ENCODE measurements at regions not wholly inside any gene's neighbourhood (a gene's known extent, or its start where the extent isn't known, plus 50 kb on each side); places are given as distances from the start of the nearest gene placed in this dataset.

- no peak for DNase-seq
These were observed 64.6 kb downstream of the LINC01488 start for GRCh38 chr11:69545976-69546617.

DNA sequence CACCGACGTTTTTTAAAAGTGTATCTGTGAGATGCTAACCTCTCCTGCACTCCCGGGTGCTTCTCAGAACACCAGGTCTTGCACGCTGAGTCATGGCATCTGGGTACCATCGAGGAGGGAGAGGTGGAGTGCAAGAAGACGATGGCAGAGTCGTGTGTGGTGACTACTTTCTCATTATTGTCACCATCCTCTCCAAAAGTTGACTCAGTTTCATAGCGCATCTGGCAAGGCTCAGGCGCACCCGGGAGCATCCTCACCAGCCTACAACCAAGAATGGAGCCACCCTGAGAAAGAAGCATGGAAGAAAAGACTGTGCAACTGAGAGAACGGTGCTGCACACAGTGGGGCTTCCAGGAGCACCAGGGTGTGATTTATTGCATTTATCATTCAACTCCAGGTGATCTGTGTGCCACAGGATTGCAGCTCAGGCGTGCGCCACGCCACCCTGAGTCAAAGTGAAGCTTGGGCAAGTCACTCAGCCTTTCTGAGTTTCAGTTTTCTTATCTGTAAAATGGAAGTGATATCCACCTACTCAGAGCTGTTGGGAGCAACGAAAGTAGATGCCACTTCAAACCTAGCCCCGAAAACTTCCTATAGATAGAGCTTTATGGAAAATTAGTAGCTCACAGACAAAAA, 65.4 kb downstream of the LINC01488 start:
- DNase-seq = no peak

GRCh38 chr11:69550846-69551245, 69.4 kb downstream of the LINC01488 start:
- no peak for DNase-seq

DNA sequence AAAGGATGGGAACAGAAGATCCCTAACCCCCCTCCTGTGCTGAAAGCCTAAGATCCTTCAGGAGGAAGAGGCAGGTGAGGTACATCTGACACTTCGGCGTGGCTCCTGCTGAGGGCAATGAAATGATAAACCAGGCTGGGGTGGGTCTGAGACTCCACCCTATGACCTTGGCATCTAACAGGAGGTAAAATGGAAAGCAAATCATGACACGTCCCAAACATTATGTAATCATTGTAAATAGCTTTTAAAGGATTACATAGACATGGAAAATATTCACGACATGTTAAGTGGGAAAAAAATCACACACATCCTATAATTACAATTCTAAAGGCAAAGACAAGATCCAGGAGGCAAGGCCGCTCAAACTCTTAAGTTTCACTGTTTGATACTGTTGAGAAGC, 70.5 kb downstream of the LINC01488 start:
- DNase-seq = no peak

DNA sequence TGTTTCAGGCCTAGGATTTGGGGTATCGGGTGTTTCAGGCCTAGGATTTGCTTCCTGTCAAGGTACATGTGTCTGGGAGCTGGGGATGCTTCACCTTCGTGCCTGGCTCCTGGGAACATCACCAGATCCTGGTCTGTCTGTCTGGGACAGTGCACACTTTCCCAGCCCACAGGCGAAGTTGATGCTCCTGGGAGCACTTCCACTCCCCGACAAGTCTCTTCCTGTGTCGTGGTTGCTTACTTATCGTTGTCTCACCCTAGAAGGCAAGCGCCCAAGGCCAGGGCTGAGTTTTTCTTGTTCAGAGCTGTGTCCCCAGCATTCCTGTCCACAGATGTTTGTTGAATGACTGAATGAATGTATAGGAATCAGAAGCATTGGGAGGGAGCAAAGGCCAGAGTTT, 71.5 kb downstream of the LINC01488 start:
- DNase-seq = no peak

DNA sequence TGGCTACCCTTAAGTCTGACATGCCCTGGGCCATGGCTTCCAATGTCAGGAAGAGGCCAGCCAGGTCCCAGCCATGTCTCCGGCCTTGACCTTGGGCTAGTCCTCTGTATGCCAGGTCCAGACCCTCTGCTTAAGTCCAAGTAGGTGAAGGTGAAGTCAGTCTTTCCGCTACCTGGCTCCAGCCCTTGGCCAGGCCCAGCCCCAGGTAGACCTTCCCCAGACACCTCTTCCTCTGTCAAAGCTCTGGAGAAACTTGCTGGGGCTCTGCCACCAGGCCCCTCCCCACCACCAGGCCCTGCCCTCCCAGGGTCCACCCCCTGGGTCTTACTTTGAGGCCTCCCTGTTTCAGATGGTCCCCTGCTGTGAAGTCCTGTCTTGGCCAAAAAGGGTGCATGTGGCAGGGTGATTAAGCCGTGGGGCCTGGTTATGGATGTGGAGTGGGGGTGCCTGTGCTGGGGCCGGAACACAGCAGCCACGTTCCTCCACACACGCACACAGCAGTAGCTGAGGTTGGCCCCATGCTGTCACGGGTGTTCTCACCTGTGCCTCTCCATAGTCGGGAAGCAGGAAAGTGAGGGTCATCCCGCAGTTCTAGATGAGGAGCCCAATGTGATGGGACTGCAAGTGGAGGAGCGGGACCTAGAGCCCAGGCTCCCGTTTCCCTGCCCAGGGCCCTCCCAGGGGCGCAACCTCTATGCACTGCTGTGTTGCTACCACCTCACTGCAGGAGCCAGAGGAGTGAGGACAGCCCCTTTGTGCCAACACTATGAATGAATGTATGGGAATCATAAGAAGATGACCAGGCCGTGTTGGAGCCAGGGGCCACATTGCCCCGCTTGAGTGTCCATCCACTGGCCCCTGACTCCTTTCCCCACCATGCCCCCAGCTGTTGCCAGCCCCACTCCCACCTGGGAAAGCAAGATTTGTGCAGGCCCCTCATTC, 72.2 kb downstream of the LINC01488 start:
- no peak for DNase-seq

DNA sequence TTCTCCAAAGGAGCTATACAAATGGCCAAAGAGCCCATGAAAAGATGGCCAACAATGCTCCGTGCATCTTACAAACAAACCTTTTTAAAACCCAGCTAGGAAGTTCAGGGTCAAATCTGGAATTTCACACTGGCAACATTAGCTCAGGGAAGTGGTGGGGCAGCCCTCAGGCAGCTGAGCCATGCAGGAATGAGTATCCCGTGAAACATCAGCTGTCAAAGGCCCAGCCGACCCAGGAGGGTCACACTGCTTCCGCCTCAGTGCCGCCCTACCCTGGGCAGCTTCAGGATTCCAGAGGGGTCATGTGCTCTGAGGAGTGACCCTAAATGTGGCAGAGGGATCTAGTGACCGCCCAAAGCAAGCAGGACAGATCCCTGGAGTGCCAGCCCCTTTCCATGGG, 73.4 kb downstream of the LINC01488 start:
- DNase-seq = no peak

- DNase-seq = no peak
These were observed 75.8 kb downstream of the LINC01488 start for GRCh38 chr11:69557266-69557665.

DNA sequence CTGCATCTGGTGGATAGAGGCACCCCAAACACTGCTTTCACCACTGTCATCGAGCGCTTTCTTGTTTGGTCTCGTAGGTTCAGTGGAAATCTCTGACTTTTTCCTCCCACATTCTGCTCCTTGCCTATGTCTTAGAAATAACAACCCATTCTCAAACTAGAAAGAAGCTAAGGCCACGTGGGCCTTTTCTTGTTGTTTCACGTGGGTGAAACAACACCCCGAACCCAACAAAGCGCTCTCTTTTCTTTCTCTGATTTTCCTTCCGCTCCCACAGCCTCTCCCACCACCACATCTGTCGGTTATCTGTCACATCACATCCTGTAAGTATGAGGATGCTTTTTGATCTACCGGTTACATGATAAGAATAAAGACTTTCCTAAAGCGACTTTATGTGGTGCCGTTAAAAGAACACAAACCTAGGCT, 77.1 kb downstream of the LINC01488 start:
- peak; percentile 5 for DNase-seq

- DNase-seq = no peak
These were observed 77.7 kb downstream of the LINC01488 start for GRCh38 chr11:69559181-69559580.

DNA sequence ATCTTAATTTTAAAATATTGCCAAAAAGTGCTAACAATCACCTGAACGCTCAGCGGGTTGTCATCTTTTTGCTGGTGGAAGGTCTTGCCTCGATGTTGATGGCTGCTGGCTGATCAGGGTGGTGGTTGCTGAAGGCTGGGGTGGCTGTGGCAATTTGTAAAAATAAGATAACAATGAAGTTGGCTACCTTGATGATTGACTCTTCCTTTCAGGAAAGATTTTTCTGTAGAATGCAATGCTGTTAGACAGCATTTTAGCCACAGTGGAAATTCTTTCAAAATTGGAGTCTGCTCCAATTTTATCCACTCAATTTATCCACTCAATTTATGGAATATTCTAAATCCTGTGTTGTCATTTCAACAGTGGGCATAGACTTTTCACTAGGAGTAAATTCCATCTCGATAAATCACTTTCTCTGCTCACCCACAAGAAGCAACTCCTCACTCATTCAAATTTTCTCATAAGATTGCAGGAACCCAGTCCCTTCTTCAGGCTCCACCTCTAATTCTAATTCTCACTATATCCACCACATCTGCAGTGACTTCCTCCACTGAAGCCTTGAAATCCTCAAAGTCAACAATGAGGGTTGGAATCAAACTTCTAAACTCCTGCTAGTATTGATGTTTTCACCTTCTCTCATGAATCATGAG, 78.8 kb downstream of the LINC01488 start:
- no peak for DNase-seq

DNA sequence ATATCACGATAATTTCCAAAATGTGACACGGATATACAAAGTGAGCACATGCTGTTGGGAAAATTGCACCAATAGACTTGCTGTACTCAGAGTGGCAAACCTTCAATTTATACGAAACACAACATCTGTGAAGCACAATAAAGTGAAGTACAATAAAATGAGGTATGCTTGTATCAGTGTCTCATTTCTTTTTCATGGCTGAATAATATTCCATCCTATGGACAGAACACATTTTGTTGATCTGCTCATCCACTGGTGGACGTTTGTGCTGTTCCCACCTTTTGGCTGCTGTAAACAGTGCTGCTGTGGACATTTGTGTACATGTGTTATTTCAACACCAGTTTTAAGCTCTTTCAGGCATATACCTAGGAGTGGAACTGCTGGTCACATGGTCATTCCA, 78.7 kb upstream of the CCND1 start:
- DNase-seq = no peak

DNA sequence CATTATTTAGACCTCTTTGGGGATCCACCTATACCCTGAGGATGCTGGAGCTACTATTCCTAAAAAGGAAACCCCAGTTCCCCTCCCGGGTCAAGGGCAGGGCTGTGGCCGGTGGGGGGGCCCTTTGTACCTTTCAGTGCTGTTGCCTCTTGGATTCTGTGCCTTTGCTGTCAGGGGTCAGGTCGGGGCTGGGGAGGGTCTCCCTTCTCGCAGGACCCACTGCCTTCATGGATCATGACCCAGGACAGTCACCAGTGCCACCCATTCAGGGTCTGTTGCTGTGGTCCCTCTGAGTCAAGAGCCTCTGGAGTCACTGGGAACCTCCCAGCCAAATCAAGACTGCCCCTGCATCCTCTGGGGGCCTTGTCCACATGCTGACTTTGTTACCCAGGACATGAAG, 78.1 kb upstream of the CCND1 start:
- no peak for DNase-seq

DNA sequence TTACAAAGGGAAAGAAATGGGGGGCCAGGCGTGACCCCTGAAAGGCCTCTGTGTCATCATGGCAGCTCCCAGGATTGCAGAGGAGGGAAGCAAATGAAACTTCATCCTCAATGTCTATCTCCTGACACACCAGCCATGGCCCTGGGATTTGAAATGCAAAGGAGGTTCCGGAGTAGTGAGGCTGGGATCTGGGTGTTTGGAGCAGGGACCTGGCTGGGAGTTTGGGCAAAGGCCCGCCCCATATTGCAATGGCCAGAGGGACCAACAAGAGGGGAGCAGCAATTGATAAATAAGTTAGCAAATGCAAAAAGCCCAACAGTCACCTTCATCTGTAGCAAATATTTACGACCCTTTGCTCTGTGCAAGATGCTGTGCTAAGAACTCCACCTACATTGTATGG, 77.7 kb upstream of the CCND1 start:
- DNase-seq = no peak

DNA sequence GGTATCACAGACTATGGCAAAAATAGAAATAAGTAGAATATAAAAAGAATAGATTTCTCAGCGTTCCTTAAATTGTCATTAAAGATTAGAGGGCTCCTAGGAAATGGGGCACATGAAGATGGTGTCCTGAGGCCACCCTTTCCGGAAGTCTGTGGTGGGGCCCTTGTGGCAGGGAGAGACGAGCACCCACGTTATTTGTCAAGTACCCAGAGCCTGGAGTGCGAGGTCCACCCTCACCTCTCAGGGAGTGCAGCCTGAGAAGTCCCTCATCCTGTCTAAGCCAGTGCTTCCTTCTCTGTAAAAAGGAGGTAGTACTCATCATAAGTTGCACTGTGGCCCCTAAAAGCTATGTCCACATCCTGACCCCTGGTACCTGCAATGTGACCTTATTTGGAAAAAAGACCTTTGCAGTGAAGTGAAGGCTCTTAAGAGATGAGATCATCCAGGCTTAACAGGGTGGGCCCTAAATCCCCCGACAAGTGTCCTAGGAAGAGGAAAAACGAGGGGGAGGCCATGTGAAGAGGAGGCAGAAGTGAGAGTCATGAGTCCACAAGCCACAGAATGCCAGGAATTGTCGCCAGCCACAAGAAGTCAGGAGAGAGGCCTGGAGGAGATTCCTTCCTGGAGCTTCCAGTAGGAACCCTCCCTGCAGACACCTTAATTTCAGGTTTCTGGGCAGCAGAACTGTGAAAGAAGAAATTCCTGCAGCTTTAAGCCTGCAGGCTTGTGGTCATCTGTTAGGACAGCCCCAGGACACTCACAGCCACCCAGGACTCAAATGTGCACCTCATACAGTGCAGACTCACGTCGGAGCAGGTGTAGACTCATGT, 76.8 kb upstream of the CCND1 start:
- no peak for DNase-seq

DNA sequence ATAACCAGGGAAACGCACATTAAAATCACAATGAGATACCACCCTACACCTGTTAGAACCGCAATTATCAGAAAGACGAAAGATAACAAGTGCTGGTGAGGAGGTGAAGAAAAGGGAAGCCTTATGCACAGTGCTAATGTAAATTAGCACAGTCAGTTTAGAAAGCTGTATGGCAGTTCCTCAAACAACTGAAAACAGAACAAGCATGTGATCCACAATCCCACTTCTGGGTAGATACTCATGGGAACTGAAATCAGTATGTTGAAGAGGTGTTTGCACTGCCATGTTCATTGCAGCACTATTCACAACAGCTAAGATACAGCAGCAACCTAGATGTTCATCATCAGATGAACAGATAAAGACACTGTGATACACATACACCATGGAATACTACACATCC, 75.0 kb upstream of the CCND1 start:
- no peak for DNase-seq

DNA sequence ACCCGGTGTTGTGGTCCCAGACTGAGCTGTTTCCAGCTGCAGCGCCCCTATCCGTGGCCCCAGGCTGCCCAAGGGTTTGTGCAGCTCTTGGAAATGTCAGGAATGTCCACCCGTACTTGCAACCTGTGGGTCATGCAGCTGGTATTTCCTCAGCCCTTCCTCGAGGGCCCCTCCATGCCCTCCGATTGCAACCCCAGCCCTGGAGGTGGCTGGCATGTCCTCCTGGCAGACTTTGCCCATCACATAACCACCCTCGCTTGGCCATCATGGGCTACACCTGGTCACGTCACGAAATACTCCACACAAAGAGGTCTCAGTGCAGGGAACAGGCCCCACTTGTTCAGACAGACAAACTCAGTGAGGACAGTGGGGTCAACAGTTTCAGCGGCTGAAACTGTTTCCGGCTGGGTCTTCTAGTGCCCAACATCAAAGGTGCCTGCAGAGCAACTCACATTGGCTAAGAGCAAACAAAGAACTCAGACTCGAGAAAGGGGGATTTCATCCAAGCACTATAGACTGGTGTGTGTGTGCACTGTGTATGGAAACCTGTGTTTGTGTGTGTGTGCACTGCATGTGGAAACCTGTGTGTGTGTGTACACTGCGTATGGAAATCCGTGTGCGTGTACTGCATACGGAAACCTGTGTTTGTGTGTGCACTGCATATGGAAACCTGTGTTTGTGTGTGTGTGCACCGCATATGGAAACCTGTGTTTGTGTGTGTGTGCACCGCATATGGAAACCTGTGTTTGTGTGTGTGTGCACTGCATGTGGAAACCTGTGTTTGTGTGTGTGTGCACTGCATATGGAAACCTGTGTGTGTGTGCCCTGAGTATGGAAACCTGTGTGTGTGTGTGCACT, 72.8 kb upstream of the CCND1 start:
- no peak for DNase-seq

GRCh38 chr11:69568809-69569097, 72.2 kb upstream of the CCND1 start:
- DNase-seq = no peak

- no peak for DNase-seq
These were observed 71.4 kb upstream of the CCND1 start for GRCh38 chr11:69569306-69570200.

DNA sequence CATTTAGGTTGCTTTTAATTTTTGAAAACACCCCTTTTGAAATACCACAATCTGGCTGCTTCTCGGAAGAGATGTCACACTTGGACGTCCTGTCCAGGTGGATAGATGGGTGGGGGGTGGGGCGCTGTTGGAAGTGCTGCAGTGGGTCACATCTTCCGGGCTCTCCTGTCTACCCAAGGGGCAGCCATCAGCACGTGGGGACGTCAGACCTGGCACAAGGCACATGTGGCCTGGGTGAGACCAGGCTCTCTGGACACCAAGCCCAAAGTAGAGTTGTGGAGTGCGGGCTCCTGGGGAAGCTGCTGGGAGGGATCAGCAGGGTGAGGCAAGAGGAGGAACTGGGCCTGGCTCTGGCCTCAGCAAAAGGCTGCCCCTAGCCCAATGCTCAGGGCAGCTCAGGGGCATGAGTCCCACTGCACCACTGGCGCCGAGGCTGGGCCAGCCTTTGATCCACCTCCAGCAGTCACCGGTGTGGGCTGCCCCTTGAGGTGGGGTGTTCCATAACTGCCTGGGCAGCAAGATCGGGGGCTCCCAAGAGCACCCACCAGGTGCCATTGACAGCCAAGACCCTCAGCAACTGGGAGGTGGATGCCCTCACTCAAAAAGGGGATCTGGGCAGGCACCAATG, 68.6 kb upstream of the CCND1 start:
- no peak for DNase-seq
